ENCODE measurements at regions not wholly inside any gene's neighbourhood (a gene's known extent, or its start where the extent isn't known, plus 50 kb on each side); places are given as distances from the start of the nearest gene placed in this dataset.

DNA sequence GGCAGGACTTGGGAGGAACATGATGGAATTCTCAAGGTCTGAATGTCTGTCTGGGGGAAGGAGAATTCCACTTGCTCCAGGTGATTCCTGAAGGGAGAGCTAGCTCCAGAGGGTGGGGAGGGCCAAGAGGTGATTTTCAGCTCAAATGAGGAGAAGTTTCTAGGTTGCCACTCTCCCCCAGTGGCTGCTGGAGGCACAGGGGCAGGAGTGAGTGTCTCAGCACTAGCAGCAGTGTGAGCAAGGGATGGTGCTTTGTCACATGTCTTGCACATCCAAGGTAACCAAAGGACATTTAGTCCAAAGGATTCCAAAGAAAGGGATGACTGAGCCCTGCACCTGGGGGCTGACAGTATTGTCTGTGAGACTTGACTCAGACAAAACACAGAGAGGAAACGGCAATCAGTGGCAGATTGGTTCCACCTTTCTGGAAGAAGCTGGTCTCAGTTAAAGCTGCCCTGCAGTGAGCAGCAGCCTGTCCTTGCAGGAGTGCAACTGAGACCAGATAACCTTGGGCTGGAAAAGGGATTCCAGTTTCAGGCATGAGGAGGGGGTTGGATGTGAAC, 51.2 kb upstream of the PCBD1 start:
- DNase-seq: no peak

GRCh38 chr10:70940834-70941568, 52.6 kb upstream of the PCBD1 start:
- DNase-seq: no peak

DNA sequence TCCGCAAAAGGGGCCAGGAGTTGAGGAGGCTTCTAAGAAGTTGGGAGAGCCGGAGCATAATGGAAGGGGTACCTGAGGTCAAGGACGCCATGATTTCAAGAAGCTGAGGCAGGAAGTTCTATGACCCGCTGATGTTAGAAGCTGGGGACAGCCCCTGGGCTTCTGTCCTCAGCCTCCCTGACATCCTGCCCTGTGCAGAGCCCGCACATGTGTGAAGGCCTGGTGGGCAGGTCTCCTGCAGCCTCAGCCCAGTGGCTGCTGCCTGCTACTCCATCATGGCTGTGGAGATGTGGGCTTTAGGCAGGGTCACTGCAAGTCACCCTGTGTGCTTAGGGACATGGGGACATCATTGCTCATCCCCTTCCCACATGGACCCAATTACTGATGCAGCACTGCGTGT, 53.8 kb upstream of the PCBD1 start:
- no peak for DNase-seq

- DNase-seq: no peak
These were observed 54.4 kb upstream of the PCBD1 start for GRCh38 chr10:70942725-70943124.

DNA sequence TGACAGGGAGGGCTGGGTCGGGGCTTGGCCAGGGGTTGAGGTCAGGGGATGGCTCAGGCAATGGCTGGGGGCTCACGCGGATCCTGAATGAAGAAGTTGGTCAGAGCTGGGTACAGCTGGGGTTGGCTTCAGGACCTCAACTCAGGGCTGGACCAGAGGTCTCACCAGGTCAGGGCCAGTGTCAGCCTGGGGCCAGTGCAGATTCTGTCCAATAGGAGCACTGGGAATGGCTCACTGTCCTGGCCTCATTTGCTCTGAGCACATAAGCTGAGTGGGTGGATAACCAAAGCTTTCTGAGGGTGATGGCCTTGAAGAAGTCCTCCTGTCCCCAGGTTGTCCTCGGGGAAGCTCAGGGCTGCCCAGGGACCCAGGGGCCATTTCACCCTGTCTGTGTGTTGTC, 54.9 kb upstream of the PCBD1 start:
- no peak for DNase-seq

- no peak for DNase-seq
These were observed 55.6 kb upstream of the PCBD1 start for GRCh38 chr10:70943841-70944466.

DNA sequence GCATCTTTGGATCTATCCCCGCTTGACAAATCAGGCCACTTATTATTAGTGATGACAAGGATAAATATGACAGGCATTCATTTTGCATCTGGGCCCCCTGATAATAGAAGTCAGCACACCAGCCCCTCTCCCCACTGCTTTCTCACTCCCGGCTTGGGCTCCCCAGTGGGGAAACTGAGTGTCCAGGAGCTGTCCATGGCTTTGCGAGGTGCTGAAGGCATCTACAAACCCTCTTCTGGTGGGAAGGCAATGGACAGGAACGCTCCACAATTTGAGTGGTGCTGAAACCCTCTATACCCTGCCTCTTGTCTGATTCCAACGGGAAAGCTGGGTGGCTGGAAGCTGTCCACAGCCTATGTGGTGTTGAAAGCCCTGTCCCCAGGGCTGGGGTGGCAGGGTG, 61.7 kb upstream of the PCBD1 start:
- DNase-seq: no peak

GRCh38 chr10:70950801-70951200, 62.4 kb upstream of the PCBD1 start:
- DNase-seq: no peak

DNA sequence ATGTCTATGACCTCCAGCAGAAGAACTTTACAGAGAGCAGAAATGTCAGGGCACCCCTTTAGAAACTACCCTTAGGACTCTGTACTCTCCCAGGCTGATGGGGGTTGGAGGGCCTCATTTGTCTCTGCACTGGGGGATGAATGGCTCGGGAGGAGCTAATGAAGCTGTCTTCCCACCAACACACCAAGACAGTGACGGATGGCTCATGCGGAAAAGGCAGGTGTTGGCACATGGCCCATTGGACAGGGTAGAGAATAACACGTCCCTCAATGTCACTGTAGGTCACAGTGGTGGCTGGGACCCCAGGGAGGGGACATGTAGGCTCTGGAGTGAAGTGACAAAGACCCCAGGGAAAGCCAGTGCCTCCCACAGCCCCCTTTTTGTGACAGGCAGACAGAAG, 64.0 kb upstream of the PCBD1 start:
- no peak for DNase-seq

DNA sequence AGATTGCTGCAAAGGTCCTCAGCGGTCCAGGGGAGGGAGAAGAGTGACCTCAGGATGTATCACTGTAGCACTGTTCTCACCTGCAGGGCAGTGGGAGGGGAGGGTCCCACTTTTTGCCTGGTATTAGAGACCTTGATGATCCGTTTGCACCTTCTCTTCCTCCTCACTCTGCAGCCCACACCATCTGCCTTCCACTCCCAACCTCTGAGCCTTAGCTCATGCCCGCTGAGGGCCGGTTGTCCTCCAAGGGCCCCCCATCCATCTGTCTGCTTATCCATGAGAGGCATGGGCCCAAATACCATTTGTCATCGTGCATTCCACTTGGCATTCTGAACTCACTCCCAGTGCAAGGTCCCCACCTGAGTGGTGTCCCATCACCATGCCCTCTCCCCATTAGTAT, 64.6 kb upstream of the PCBD1 start:
- no peak for DNase-seq

DNA sequence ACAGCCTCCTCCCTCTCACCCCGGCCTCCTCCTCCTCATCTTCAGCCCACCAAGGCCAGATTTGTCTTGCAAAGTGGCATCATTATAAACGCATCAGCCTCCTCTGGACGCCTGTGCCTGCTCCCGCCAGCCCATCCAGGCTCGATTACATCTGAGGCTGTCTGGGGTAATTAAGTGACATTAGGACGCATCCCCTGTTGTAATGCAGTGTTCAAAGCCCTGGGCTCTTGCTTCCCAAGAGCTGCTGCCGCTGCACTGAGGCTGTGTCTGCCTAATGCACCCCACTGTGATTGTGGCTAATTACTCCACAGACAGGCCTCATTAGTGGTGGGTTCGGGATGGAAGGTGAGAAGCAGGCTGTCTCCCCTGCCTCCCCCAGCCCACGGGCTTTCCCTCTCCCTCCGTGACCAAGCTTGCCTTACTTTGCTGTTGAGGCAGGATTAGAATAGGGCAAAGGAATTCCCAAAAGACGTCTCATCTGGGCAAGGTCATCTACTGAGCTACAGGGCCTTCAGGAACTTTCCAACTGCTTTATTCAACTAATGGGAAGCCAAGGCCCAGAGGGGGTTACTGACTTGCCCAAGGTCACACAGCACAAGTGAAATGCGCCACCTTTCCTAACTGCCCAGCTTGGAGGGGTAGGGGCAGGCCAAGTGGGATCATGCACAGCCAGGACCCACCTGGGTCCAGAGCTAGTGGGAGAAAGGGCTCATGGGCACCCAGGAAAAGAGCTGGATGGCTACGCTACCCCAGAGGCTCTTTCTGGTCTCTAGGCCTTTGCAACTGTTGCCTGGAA, 66.2 kb upstream of the PCBD1 start:
- DNase-seq: no peak

DNA sequence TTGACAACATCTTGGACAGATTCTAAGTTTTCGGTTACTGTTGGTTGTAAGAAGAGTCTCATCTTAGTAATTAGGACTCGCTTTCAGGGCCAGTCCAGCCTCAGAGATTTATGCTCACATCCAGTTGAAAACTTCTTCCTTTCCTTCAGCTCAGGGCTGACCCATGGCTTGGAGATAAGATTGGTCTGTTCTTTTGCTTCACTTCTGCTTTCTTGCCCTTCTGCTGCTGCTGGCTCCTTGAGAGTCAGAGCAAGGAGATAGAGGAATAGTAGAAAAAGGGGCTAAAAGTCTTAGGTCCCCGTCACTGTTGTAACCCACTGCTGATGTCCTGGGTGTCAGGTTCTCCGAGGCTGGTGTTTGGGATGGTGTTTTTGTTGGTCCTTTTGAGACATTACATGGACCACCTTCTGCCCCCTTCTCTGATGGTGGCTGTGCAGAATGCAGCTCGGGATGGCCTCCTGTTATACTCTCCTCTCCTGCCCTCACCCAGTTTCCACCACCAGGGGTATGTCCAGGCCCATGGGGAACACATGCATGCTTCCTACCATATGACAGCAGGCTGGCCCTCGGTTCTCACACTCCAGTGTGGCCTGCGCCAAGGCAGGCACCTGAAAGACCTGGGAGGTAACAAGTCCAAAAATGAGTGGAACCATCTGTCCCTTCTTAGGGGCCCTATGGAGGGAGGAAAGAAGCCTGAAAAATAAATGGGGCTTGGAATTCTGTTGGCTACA, 67.8 kb upstream of the PCBD1 start:
- DNase-seq: peak in 1 of 2 donors; percentile 11

DNA sequence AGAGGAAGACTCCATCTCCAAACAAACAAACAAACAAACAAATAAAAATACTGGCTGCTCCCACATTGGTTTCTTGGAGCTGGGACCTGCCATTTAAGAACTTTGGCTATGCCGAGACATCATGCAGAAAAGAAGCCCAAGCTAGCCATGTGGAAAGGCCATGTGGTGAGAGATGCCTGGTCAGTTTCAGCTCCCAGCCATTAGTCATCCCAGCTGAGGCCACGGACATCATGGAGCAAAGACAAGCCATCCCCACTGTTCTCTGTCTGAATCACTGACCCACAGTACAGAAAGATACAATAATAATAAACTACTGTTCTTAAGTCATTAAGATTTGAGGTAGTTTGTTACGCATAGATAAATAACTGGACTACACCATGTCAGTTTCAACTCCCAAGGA, 70.0 kb upstream of the PCBD1 start:
- no peak for DNase-seq

GRCh38 chr10:70960316-70960715, 72.0 kb upstream of the PCBD1 start:
- DNase-seq: no peak

GRCh38 chr10:70960783-70961570, 72.6 kb upstream of the PCBD1 start:
- DNase-seq: no peak

- no peak for DNase-seq
These were observed 74.3 kb upstream of the PCBD1 start for GRCh38 chr10:70962686-70963085.

DNA sequence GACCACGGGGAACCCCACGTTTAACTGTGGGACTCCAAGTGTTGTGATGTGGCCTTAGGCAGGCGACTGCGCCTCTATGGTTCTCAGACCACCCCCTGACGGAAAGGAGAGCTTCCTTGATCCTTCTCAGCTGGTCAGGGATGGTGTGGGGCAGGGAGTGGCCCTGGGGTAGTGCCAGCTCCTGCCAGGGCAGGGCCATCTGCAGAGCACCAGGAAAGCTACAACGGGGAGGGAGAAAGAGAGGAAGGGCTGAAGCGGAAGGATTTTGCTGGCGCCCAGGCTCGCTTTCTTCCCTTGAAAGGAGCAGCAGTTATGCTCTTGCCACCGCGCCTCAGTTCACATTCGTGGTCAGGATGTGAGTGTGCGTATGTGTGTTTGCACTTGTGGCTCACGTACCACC, 74.9 kb upstream of the PCBD1 start:
- no peak for DNase-seq

GRCh38 chr10:70964245-70964644, 75.9 kb upstream of the PCBD1 start:
- no peak for DNase-seq

GRCh38 chr10:70964881-70965280, 76.5 kb upstream of the PCBD1 start:
- DNase-seq: no peak

- no peak for DNase-seq
These were observed 77.2 kb upstream of the PCBD1 start for GRCh38 chr10:70965566-70965965.

DNA sequence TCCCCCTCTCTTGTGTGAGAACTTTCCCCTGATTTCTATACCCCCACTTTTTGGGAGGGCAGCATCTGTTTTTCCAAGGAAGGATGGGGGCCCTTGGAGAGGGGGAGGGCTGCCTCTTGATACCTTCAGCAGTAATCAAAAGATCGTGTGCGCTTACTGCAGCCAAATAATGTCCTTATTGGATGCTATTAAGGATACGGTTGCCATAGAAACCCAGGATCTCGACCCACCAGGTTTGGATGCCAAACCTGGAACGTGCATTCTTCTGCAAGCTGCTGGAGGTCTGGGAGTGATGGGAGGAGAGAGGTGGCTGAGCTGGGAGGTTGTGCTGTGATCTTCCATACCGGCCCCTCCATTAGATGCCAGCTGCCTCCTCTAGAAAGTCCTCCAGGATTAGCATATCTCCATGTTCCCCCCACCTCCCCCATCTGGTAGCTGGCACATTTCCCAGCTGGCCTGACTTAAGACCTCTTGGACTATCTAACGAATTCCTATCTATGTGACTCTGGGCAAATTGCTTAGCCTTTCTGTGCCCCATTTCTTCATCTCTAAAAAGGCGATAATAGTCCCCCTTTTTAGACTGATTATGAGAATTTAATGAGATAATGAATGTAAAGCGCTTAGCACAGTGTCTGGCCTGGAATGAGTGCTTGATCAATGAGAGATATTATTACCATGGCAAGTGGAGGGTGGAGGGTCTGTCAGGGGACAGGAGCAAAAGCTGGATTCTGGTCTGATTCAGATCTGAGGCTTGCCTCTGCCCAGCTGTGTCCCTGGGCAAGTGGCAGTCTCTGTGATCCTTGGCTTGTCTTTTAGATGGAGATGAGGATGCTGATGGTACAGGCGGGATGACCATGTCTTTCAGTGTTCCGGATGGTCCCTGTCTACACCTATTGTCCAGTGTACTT, 78.5 kb upstream of the PCBD1 start:
- no peak for DNase-seq

Measured in inflammatory macrophage (primary cell).